CD4-positive, alpha-beta memory T cell (primary cell): ENCODE measurements at regions not wholly inside any gene's neighbourhood (a gene's known extent, or its start where the extent isn't known, plus 50 kb on each side); places are given as distances from the start of the nearest gene placed in this dataset.
"Not testable (repeated sequence)": the region's sequence is repeated elsewhere in the genome, so short reads cannot be mapped to it uniquely, and the experiment has no call there.

Experiments
- CTCF ChIA-PET: fragments of 350-600 bp; sonication (Branson Sonifier 250); formaldehyde crosslinking; loops from one replicate; lab custom pipeline; 2021; ENCODE audit warnings: inconsistent platforms; ENCODE audit not compliant: partially characterized antibody; lab: Charles Lee
- POLR2A ChIA-PET: fragments of 350-600 bp; sonication (Branson Sonifier 250); formaldehyde crosslinking; loops from one replicate; lab custom pipeline; 2021; ENCODE audit not compliant: partially characterized antibody; lab: Charles Lee
- DNase-seq, 5 donors: peaks; one replicate each; pipeline versions ENCODE4 v3.0.0 to v3.0.0-alpha.2; 2020 to 2022; ENCODE audit warnings: mixed read lengths in 1 of 5
- H3K27ac ChIP-seq: one replicate; pipeline ENCODE4 v1.7.0; 2013; ENCODE audit warnings: low read depth, low read length
- H3K27me3 ChIP-seq: 2 replicates; pipeline ENCODE4 v1.7.0; 2013; ENCODE audit warnings: mild to moderate bottlenecking, low read length, moderate library complexity; ENCODE audit not compliant: insufficient read depth
- H3K36me3 ChIP-seq: 2 replicates; pipeline ENCODE4 v1.7.0; 2013; ENCODE audit warnings: mild to moderate bottlenecking, low read length, moderate library complexity; ENCODE audit not compliant: insufficient read depth
- H3K4me1 ChIP-seq: 2 replicates; pipeline ENCODE4 v1.7.0; 2013; ENCODE audit warnings: mild to moderate bottlenecking, low read length, moderate library complexity; ENCODE audit not compliant: insufficient read depth
- H3K4me3 ChIP-seq, 2 donors: one replicate each; pipeline ENCODE4 v1.7.0; 2013; ENCODE audit warnings: low read length in 2 of 2, mild to moderate bottlenecking in 1 of 2
- H3K9me3 ChIP-seq, 2 donors: one replicate each; pipeline ENCODE4 v1.7.0; 2013; ENCODE audit warnings: low read length in 2 of 2, control low read depth in 1 of 2; ENCODE audit not compliant: control insufficient read depth in 1 of 2
- H3K27ac Mint-ChIP-seq, 7 donors: one replicate each; pipeline ENCODE4 v1.8.0; 2020 to 2021; ENCODE audit warnings: mixed read lengths in 7 of 7, mild to moderate bottlenecking in 6 of 7, inconsistent platforms in 3 of 7, moderate library complexity in 3 of 7
- H3K27me3 Mint-ChIP-seq, 2 donors: one replicate each; pipeline ENCODE4 v1.8.0; 2020 to 2021; ENCODE audit warnings: mixed read lengths in 2 of 2
- H3K36me3 Mint-ChIP-seq, 2 donors: one replicate each; pipeline ENCODE4 v1.8.0; 2020 to 2021; ENCODE audit warnings: mixed read lengths in 2 of 2, inconsistent platforms in 1 of 2, mild to moderate bottlenecking in 1 of 2
- H3K4me1 Mint-ChIP-seq, 4 donors: one replicate each; pipeline ENCODE4 v1.8.0; 2020 to 2021; ENCODE audit warnings: mixed read lengths in 4 of 4, mild to moderate bottlenecking in 1 of 4
- H3K4me3 Mint-ChIP-seq, 8 donors: one replicate each; pipeline ENCODE4 v1.8.0; 2020 to 2021; ENCODE audit warnings: mixed read lengths in 8 of 8, mild to moderate bottlenecking in 7 of 8, moderate library complexity in 6 of 8, inconsistent platforms in 3 of 8
- H3K9me3 Mint-ChIP-seq, 8 donors: one replicate each; pipeline ENCODE4 v1.8.0; 2020 to 2021; ENCODE audit warnings: mixed read lengths in 8 of 8, mild to moderate bottlenecking in 5 of 8, inconsistent platforms in 3 of 8, moderate library complexity in 1 of 8
- intact Hi-C: fragments of 100-400 bp; cut with micrococcal nuclease; formaldehyde crosslinking; loops from one replicate; pipeline ENCODE4 v1.15.1; 2023

GRCh38 chr6:16999491-17000436 is 102.1 kb upstream of the STMND1 start:
- Histone ChIP-seq H3K4me3 (no peak overlapping the region), H3K27ac (no peak overlapping the region), H3K27me3 (no peaks in the 10 kb centered on the region), H3K9me3 (no peaks in the 10 kb centered on the region), H3K36me3 (no peaks in the 10 kb centered on the region), H3K4me1 (no peaks in the 10 kb centered on the region)
- no peaks in the 10 kb centered on the region for H3K36me3 Mint-ChIP-seq
- peaks cover 0 to 9% (median 0%) of the 10 kb centered on the region in 8 donors for H3K9me3 Mint-ChIP-seq
- H3K4me1 Mint-ChIP-seq: no peaks in the 10 kb centered on the region
- H3K27ac Mint-ChIP-seq: no peak overlapping the region
- CTCF ChIA-PET: no interaction called here
- POLR2A ChIA-PET: no interaction called here
- intact Hi-C loops: no loop called here
- no peak overlapping the region for H3K4me3 Mint-ChIP-seq
- peaks cover 20 to 39% of the 10 kb centered on the region in 2 donors for H3K27me3 Mint-ChIP-seq
- no peak for DNase-seq

- no peak overlapping the region for H3K4me3 Mint-ChIP-seq
- no peaks in the 10 kb centered on the region for H3K4me1 Mint-ChIP-seq
- no peaks in the 10 kb centered on the region for H3K4me1 ChIP-seq
- H3K36me3 Mint-ChIP-seq: no peaks in the 10 kb centered on the region
- CTCF ChIA-PET: no interaction called here
- H3K27me3 Mint-ChIP-seq: peaks cover 19 to 33% of the 10 kb centered on the region in 2 donors
- intact Hi-C loops: no loop called here
- POLR2A ChIA-PET: no interaction called here
- H3K36me3 ChIP-seq: no peaks in the 10 kb centered on the region
- H3K27me3 ChIP-seq: no peaks in the 10 kb centered on the region
- DNase-seq: no peak
- H3K27ac ChIP-seq: no peak overlapping the region
- H3K9me3 ChIP-seq: no peaks in the 10 kb centered on the region
- peak overlapping the region in 1 of 7 donors; percentile 9 for H3K27ac Mint-ChIP-seq
- peaks cover 0 to 9% (median 0%) of the 10 kb centered on the region in 8 donors for H3K9me3 Mint-ChIP-seq
- no peak overlapping the region for H3K4me3 ChIP-seq
Observed at GRCh38 chr6:16998461-16998860, 103.4 kb upstream of the STMND1 start.

GRCh38 chr6:16995511-16996250 is 106.2 kb upstream of the STMND1 start:
- intact Hi-C loops: no loop called here
- H3K9me3 ChIP-seq: no peaks in the 10 kb centered on the region
- Mint-ChIP-seq H3K27me3 (peaks cover 15 to 23% of the 10 kb centered on the region in 2 donors), H3K4me1 (no peaks in the 10 kb centered on the region), H3K9me3 (peaks cover 0 to 9% (median under 1%) of the 10 kb centered on the region in 8 donors), H3K27ac (no peak overlapping the region), H3K36me3 (no peaks in the 10 kb centered on the region), H3K4me3 (no peak overlapping the region)
- POLR2A ChIA-PET: no interaction called here
- CTCF ChIA-PET: no interaction called here
- H3K27me3 ChIP-seq: no peaks in the 10 kb centered on the region
- no peak overlapping the region for H3K4me3 ChIP-seq
- H3K36me3 ChIP-seq: no peaks in the 10 kb centered on the region
- no peak for DNase-seq
- no peaks in the 10 kb centered on the region for H3K4me1 ChIP-seq
- H3K27ac ChIP-seq: no peak overlapping the region

GRCh38 chr6:16993396-16993795 is 108.5 kb upstream of the STMND1 start:
- H3K4me1 Mint-ChIP-seq: no peaks in the 10 kb centered on the region
- DNase-seq: no peak
- H3K27ac ChIP-seq: no peak overlapping the region
- POLR2A ChIA-PET: no interaction called here
- no peaks in the 10 kb centered on the region for H3K4me1 ChIP-seq
- H3K9me3 Mint-ChIP-seq: peaks cover 2 to 18% (median 15%) of the 10 kb centered on the region in 8 donors
- no peaks in the 10 kb centered on the region for H3K27me3 ChIP-seq
- H3K9me3 ChIP-seq: no peaks in the 10 kb centered on the region
- H3K4me3 Mint-ChIP-seq: no peak overlapping the region
- CTCF ChIA-PET: no interaction called here
- H3K4me3 ChIP-seq: no peak overlapping the region
- H3K27ac Mint-ChIP-seq: no peak overlapping the region
- intact Hi-C loops: no loop called here
- peaks cover 0 to 3% of the 10 kb centered on the region in 2 donors for H3K36me3 Mint-ChIP-seq
- peaks cover 10 to 19% of the 10 kb centered on the region in 2 donors for H3K27me3 Mint-ChIP-seq
- no peaks in the 10 kb centered on the region for H3K36me3 ChIP-seq

GRCh38 chr6:16991981-16992629 is 109.7 kb upstream of the STMND1 start:
- H3K27me3 Mint-ChIP-seq: peaks cover 13 to 15% of the 10 kb centered on the region in 2 donors

GRCh38 chr6:16989976-16990375 is 111.9 kb upstream of the STMND1 start:
- H3K4me1 ChIP-seq, H3K4me1 Mint-ChIP-seq, H3K4me3 ChIP-seq, DNase-seq, H3K9me3 ChIP-seq, H3K4me3 Mint-ChIP-seq, H3K36me3 ChIP-seq, H3K27me3 ChIP-seq, CTCF ChIA-PET, H3K36me3 Mint-ChIP-seq, H3K27ac Mint-ChIP-seq, POLR2A ChIA-PET, H3K27ac ChIP-seq, intact Hi-C loops: not testable (repeated sequence)
- H3K27me3 Mint-ChIP-seq: peaks cover 19 to 22% of the 10 kb centered on the region in 2 donors
- peaks cover 2 to 24% (median 19%) of the 10 kb centered on the region in 8 donors for H3K9me3 Mint-ChIP-seq

More at GRCh38 chr6:16991981-16992629, 109.7 kb upstream of the STMND1 start:
- intact Hi-C loops: no loop called here
- no peaks in the 10 kb centered on the region for H3K36me3 ChIP-seq
- ChIA-PET CTCF (no interaction called here), POLR2A (no interaction called here)
- no peak for DNase-seq
- Mint-ChIP-seq H3K27ac (no peak overlapping the region), H3K4me3 (no peak overlapping the region), H3K9me3 (peaks cover 2 to 24% (median 20%) of the 10 kb centered on the region in 8 donors), H3K36me3 (peaks cover 0 to 3% of the 10 kb centered on the region in 2 donors), H3K4me1 (no peaks in the 10 kb centered on the region)
- no peaks in the 10 kb centered on the region for H3K4me1 ChIP-seq
- H3K9me3 ChIP-seq: no peaks in the 10 kb centered on the region
- H3K27me3 ChIP-seq: no peaks in the 10 kb centered on the region
- no peak overlapping the region for H3K4me3 ChIP-seq
- H3K27ac ChIP-seq: no peak overlapping the region

GRCh38 chr6:16989382-16989781 is 112.5 kb upstream of the STMND1 start:
- no peak for DNase-seq
- Histone ChIP-seq H3K27me3 (no peaks in the 10 kb centered on the region), H3K9me3 (no peaks in the 10 kb centered on the region), H3K27ac (no peak overlapping the region), H3K4me1 (no peaks in the 10 kb centered on the region), H3K36me3 (no peaks in the 10 kb centered on the region), H3K4me3 (no peak overlapping the region)
- Mint-ChIP-seq H3K27ac (no peak overlapping the region), H3K36me3 (peaks cover 0 to 3% of the 10 kb centered on the region in 2 donors), H3K4me3 (no peak overlapping the region), H3K27me3 (peaks cover 21 to 22% of the 10 kb centered on the region in 2 donors), H3K9me3 (peaks cover 2 to 24% (median 18%) of the 10 kb centered on the region in 8 donors), H3K4me1 (peaks cover 0 to 5% (median 0%) of the 10 kb centered on the region in 4 donors)
- ChIA-PET POLR2A (no interaction called here), CTCF (interaction anchor here (1.3 kb wide), 1 partner anchor 8 kb away, joined by 3 read pairs; no protein-coding TSS in a partner anchor)
- intact Hi-C loops: no loop called here
